COLO668 (cell line): ENCODE measurements at regions not wholly inside any gene's neighbourhood (a gene's known extent, or its start where the extent isn't known, plus 50 kb on each side); places are given as distances from the start of the nearest gene placed in this dataset.

ENCODE experiments used
- DNase-seq: peaks from one replicate; lab custom pipeline; 2025; ENCODE audit not compliant: unreplicated experiment; lab: John Stamatoyannopoulos, UW

DNA sequence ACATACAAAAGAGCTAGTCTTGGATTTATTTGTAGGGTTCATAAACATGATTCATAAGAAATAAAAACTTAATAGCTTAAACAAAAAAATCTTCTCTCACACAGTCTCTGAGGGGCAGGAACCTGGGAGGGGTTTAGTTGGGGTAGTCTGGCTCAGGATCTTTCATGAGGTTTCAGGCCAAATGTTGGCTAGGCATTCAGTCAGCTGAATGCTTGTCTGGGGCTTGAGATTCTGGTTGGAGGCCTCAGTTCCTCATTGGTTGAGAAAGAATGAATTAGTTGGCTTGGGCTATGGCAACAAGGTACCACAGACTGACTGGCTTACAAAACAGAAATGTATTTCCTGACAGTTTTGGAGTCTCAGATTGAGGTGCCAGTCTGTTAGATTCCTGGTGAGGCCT lies 74.3 kb downstream of the ANKRD7 start:
- no peak for DNase-seq

DNA sequence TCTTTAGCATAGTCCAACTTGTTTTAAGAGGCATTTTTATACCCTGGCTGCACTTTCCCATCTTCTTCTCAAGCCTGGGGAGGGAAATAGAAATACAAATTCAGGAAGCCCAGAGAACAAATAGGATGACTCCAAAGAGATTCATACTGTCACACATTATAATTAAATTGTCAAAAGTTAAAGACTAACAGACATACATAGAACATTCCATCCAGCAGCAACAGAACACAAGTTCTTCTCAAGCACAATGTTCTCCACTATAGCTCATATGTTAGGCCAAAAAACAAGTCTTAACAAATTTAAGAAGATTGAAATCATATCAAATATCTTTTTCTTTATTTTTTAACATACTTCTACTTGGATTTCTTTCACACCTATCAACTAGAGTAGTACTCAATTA lies 75.7 kb downstream of the ANKRD7 start:
- no peak for DNase-seq

DNA sequence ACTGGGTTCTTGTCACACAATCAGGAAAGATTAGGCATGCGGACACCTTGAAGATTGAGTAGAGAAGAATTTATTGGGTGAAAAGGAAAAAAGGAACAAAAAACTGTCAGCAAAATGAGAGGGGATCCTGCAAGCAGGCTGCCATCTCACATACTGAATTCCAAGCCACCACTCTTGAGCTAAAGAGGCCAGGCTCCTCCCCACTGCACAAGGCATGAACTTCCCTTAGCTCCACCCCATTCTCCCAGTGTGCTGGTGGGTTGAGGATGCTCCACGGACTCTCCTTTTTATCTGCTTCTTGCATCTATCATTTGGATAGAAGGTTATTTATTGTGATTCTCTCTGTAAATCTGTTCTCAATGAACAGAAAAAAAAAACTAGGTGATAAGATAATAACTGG lies 79.6 kb downstream of the ANKRD7 start:
- DNase-seq: no peak

DNA sequence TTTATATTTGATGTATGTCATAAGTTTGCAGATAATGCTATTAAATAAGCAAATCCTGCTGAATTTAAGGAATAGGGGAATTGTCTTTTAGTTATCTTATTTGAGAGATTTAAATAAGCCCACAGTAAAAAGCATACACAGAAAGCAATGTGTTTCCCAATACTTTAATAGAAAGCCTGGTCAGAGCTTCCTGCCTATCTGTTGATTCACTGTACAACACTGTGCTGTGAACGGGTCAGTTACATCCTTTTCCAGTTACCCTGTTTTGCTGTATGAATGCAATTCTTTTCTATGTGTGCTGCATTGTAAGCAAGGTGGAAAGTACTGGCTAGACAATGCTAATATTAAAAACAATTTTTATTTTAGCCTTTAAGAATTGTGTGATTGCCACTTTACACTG lies 81.2 kb downstream of the ANKRD7 start:
- DNase-seq: no peak

DNA sequence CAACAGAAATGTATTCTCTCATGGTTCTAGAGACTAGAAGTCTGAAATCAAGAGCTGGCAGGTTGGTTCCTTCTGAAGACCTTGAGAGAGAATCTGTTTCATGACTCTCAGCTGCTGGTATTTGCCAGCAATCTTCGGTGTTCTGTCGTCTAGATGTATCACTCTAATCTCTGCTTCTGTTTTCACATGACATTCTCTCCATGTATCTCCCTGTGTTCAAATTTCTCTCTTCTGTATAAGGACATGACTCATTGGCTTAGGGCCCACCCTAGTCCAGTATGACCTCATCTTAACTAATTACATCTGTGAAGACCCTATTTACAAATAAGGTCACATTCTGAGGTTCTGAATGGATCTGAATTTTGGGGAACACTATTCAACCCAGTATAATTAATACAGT lies 82.3 kb downstream of the ANKRD7 start:
- no peak for DNase-seq

GRCh38 chr7:118311121-118311836 lies 86.8 kb downstream of the ANKRD7 start:
- no peak for DNase-seq

GRCh38 chr7:118312051-118312450 lies 87.5 kb downstream of the ANKRD7 start:
- DNase-seq: no peak

GRCh38 chr7:118312966-118313365 lies 88.5 kb downstream of the ANKRD7 start:
- no peak for DNase-seq

DNA sequence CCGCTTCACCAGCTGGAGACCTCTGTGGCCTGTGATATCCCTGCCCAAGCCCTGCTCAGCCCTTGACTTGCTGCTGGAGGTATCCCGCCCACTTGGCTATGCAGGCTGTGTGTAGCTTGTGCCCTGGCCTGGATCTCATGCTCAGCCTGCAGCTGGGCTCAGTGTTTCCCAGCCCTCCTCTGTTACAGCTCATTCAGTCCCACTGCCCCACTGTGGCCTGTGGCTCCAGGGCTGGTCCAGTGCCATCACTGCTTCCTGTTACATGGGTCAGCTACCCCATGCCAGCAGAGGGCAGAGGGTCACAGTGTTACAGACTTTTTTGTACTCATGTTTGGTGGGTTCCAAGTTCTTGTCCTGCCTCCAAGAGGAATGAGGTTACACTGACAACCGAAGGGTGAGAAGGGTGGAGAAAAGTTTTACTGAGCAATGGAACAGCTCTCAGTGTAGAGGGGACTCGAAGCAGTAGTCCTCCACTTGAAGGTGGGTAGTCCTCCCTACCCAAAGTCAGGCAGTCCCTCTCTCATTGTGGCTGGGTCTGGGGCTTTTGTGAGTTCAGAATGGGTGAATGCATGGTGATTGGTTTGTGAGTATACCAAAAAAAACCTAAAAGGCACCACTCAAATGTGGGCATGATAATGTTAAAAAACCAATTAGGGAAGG lies 100.4 kb downstream of the ANKRD7 start:
- no peak for DNase-seq

DNA sequence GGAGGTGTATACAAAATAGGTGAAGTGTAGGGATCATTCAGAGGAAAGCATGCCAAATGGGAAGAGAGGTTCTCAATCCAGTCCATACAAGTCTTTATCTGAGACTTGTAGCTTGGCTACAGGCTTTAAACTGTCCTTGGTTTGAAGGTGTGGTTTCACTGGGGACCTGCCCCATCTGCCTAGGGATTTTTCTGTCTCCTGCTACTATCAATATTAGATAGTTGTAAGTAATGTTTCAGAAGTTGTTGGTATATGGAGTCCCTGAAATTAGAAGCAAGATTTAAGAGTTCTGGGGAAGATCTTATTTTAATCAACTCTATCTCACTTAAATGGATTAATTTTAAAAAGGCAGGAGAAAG lies 100.9 kb downstream of the ANKRD7 start:
- no peak for DNase-seq

- no peak for DNase-seq
These were observed 102.7 kb downstream of the ANKRD7 start for GRCh38 chr7:118327174-118327573.

GRCh38 chr7:118328505-118329211 lies 104.2 kb downstream of the ANKRD7 start:
- no peak for DNase-seq

- no peak for DNase-seq
These were observed 105.9 kb downstream of the ANKRD7 start for GRCh38 chr7:118330388-118330787.

GRCh38 chr7:118346748-118347147 lies 122.2 kb downstream of the ANKRD7 start:
- no peak for DNase-seq

DNA sequence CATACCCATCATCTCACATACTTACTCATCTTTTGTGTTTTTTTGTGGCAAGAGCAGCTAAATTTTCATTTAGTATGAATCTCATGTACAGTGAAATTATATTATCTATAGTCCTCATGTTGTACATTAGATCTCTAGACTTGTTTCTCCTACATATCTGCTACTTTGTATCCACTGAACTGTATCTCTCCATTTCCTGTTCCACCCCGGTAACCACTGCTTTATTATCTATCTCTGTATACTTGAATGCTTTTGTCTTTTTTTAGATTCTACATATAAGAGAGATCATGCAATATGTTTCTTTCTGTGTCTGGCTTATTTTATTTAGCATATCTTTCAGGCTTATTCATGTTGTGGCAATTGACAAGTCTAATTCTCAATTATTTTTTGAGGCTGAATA lies 125.1 kb downstream of the ANKRD7 start:
- DNase-seq: no peak

GRCh38 chr7:118350260-118350659 lies 125.8 kb downstream of the ANKRD7 start:
- no peak for DNase-seq

DNA sequence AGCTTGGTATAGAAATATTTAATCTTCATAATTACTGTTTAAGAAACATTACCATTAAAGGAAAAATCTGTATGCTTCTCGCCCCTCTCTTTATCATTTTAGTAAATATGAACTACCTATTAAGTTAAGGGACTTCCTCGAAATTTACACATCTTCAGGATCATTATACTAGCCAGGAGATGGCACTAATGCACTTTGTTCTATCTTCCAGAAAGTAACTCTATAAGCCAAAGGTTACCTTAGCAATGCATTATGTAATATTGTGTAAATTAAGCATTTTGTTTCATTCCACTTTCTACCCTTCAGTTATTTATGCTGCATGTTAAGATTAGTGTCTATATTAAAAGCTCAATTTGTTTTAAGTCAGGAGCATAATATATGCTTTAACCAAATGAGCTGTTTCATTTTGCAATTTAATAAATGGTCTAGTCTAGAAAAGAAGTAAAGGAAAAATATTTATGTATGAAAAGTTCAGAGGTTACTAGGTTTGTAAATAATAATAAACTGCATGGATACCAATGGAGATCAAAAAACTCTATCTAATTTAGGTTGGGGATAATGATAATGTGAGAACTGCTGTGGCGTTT lies 128.5 kb downstream of the ANKRD7 start:
- no peak for DNase-seq

DNA sequence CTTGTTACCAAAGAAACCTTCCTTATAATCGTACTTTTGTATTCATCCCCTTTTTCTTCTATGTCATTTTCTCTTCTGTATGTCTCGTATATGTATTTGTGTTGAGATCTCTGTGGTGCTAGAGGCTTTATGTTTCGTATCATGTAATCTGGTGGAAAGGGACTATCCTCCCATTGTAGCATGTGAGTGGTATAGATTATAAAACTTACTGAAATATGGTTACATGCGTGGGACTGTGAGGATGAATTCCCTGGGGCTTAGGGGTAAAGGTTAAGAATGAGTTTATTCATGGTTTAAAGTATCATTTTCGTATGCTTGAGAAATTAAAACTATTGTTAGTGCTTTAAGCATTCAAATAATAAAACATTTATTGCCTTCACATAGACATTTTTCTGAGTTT lies 141.9 kb downstream of the ANKRD7 start:
- DNase-seq: no peak

- DNase-seq: no peak
These were observed 144.5 kb downstream of the ANKRD7 start for GRCh38 chr7:118368958-118369357.

GRCh38 chr7:118369987-118370386 lies 145.5 kb downstream of the ANKRD7 start:
- DNase-seq: no peak

DNA sequence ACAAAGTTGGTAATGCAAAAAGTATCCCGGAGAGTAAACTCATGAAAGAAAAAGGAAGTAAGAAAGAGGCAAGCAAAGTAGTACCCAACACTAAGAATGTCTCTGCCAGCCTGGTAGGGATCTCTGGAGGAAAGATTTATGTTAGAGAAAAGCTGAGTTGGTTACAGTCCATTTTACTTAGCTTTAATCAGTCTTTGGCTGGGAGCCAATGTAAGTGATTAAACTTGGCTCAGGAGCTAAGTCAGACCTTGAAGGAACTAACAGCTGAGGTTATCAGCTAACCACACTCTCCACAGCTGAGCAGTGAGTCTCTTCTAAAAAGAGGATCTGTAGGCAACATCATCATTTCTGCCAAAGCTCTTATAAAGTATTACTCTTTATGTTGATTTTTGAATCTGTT lies 148.0 kb downstream of the ANKRD7 start:
- DNase-seq: no peak

DNA sequence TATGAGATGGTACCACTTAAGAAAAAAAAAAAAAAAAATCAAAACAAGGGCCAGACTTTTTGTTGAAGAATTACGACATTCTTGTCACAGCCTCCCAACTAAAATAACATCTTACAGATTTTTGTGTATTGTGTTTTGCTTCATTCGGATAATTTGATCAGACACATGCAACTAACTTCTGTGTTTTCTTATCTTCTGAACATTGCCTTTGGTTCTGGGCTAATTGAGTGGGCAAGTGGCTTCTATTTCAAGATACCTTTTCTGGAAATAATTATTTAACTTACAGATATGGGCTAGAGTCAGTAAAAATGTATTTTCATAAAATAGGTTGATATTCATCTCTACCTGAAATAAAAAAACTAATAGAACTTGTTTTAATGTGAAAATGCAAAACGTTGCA lies 165.1 kb downstream of the ANKRD7 start:
- no peak for DNase-seq
